ENCODE measurements at regions not wholly inside any gene's neighbourhood (a gene's known extent, or its start where the extent isn't known, plus 50 kb on each side); places are given as distances from the start of the nearest gene placed in this dataset.
A peak's percentile ranks its signal among the peaks of the same experiment; 100 is the strongest.

DNA sequence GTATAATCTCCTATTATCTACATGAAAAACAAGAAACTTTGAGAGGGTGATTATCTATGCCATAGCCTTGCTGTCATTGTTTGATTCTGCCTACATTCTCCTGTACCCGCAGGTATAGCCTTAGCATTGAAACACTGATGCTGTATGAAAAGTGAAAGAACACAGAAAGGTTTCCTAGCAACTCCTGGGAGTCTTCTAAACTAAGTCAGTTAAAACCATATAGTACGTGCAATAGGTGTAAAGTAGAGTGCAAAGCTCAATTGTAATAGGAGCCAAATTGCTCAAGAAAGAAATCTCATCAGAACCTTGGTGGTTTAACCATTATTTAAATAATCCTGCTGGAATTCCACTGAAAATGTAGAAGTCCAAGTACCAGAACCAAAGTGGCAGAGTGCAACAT, 489.7 kb downstream of the PCDH10 start:
- Histone ChIP-seq H3K4me3 (no peak overlapping the region), H3K36me3 (replicated peaks in 1 of 2) (no peaks in the 10 kb centered on the region), H3K27me3 (no peaks in the 10 kb centered on the region), H3K9me3 (replicated peaks in 1 of 3) (peaks cover 0 to 5% (median 0%) of the 10 kb centered on the region in 3 donors), H3K27ac (no peak overlapping the region), H3K4me1 (replicated peaks in 1 of 2) (no peaks in the 10 kb centered on the region)
- no peak for DNase-seq
- intact Hi-C loops (cut with DNase I): no loop called here
- WGBS, 4 donors: 62 to 79% (median 71%) methylated on average over 2 of the region's 2 CpGs
- TF ChIP-seq, protein P1, sequence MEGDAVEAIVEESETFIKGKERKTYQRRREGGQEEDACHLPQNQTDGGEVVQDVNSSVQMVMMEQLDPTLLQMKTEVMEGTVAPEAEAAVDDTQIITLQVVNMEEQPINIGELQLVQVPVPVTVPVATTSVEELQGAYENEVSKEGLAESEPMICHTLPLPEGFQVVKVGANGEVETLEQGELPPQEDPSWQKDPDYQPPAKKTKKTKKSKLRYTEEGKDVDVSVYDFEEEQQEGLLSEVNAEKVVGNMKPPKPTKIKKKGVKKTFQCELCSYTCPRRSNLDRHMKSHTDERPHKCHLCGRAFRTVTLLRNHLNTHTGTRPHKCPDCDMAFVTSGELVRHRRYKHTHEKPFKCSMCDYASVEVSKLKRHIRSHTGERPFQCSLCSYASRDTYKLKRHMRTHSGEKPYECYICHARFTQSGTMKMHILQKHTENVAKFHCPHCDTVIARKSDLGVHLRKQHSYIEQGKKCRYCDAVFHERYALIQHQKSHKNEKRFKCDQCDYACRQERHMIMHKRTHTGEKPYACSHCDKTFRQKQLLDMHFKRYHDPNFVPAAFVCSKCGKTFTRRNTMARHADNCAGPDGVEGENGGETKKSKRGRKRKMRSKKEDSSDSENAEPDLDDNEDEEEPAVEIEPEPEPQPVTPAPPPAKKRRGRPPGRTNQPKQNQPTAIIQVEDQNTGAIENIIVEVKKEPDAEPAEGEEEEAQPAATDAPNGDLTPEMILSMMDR (IDR thresholded peaks at IDR 0.05): no peak
- TF ChIP-seq POLR2A (IDR thresholded peaks at IDR 0.05): no peak

DNA sequence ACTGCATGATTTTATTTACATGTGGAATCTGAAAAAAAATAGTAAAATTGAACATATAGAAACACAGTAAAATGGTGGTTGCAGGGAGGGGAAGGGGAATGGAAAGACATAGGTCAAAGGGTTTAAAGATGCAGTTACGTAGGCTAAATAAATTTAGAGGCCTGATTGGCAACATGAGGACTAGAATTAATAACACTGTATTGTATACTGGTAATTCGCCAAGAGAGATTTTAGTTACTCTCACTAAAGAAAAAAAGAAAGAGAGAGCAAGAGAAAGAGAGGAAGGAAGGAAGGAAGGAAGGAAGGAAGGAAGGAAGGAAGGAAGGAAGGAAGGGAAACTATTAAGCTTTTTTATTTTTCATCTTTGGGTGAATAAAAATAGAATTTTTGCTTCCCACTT, 488.1 kb downstream of the PCDH10 start:
- Histone ChIP-seq H3K36me3 (replicated peaks in 1 of 2) (no peaks in the 10 kb centered on the region), H3K4me3 (no peak overlapping the region), H3K27me3 (no peaks in the 10 kb centered on the region), H3K4me1 (replicated peaks in 1 of 2) (no peaks in the 10 kb centered on the region), H3K9me3 (replicated peaks in 1 of 3) (peaks cover 0 to 5% (median 0%) of the 10 kb centered on the region in 3 donors), H3K27ac (no peak overlapping the region)
- TF ChIP-seq, protein P1 (IDR thresholded peaks at IDR 0.05): no peak
- TF ChIP-seq POLR2A (IDR thresholded peaks at IDR 0.05): no peak
- intact Hi-C loops (cut with DNase I): no loop called here
- DNase-seq: no peak
- WGBS, 4 donors: 71 to 88% (median 82%) methylated on average over 2 of the region's 2 CpGs

DNA sequence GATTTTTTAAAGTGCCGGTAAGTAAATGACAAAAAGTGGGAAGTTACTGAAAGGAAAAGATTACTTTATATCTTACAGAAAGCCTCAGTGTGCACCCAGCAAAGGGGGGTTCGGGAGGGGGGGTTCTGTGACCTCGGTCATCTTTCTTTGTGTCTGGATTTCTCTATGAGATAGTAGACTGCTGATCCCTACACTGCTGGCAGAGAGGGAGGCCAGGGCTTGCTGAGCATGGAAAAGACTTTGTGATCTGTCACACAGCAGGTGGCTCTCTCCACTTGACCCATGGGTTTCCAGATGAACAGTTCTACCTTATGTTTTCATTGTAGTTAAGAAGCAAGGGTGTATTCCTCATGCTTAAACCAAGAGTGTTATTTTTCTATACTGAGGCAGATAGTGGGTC, 475.6 kb downstream of the PCDH10 start:
- intact Hi-C loops (cut with DNase I): no loop called here
- no peaks in the 10 kb centered on the region for H3K4me1 ChIP-seq (replicated peaks in 1 of 2)
- no peak overlapping the region for H3K4me3 ChIP-seq
- no peaks in the 10 kb centered on the region for H3K27me3 ChIP-seq
- TF ChIP-seq, protein P1 (IDR thresholded peaks at IDR 0.05): no peak
- peak in 1 of 7 donors; percentile 52 for DNase-seq
- H3K27ac ChIP-seq: no peak overlapping the region
- 22 to 48% (median 31%) methylated on average over 3 of the region's 3 CpGs for WGBS, 4 donors
- H3K9me3 ChIP-seq (replicated peaks in 1 of 3): no peaks in the 10 kb centered on the region
- no peaks in the 10 kb centered on the region for H3K36me3 ChIP-seq (replicated peaks in 1 of 2)

DNA sequence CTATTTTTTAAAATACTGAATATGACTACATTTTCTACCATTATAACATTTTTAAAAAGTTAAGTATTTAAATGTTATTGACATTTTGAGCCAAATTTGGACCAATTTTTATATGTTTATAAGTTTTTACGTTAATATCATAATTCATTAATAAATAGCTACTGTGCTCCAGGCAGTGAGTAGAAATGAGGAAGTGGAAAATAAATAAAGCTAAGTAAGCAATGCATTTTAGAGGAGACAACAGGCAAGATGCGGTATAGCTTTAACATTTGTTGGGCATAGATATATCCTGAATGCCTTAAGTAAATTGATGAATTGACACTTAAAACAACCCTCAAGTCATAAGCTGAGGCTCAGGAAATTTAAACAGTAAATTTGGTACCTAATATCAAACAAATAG, 474.8 kb downstream of the PCDH10 start:
- DNase-seq: no peak
- WGBS, 4 donors: 81 to 92% (median 84%) methylated on average over 2 of the region's 2 CpGs
- H3K9me3 ChIP-seq (replicated peaks in 1 of 3): no peaks in the 10 kb centered on the region
- no peaks in the 10 kb centered on the region for H3K27me3 ChIP-seq
- H3K27ac ChIP-seq: no peak overlapping the region
- H3K4me1 ChIP-seq (replicated peaks in 1 of 2): no peaks in the 10 kb centered on the region
- no peak for TF ChIP-seq POLR2A (IDR thresholded peaks at IDR 0.05)
- TF ChIP-seq, protein P1 (IDR thresholded peaks at IDR 0.05): no peak
- no peak overlapping the region for H3K4me3 ChIP-seq
- H3K36me3 ChIP-seq (replicated peaks in 1 of 2): no peaks in the 10 kb centered on the region
- intact Hi-C loops (cut with DNase I): no loop called here

All from adrenal gland (tissue), 9 donors.